Vagina (tissue), 2 donors: ENCODE measurements at regions not wholly inside any gene's neighbourhood (a gene's known extent, or its start where the extent isn't known, plus 50 kb on each side); places are given as distances from the start of the nearest gene placed in this dataset.

Experiments used
- CTCF ChIP-seq, 3 experiments: fragments of 450-650 bp in 2 of 3; fragments of 200-600 bp in 1 of 3; sonication (generic) in 1 of 3; IDR thresholded peaks; one replicate each; pipeline ENCODE4 v1.5.1; 2017 to 2019; ENCODE audit warnings: antibody characterized with exemption in 3 of 3, mild to moderate bottlenecking in 2 of 3, moderate library complexity in 2 of 3
- POLR2A ChIP-seq, 2 donors: fragments of 450-650 bp; IDR thresholded peaks; one replicate each; pipeline ENCODE4 v1.6.1; 2017; ENCODE audit warnings: antibody characterized with exemption in 2 of 2, mild to moderate bottlenecking in 2 of 2, moderate library complexity in 2 of 2
- POLR2AphosphoS5 ChIP-seq, 2 donors: sonication (generic); formaldehyde crosslinking; IDR thresholded peaks; one replicate each; pipeline ENCODE4 v1.9.0; 2017; ENCODE audit warnings: antibody characterized with exemption in 2 of 2, mild to moderate bottlenecking in 2 of 2, low read depth in 1 of 2; ENCODE audit not compliant: insufficient read depth in 1 of 2

DNA sequence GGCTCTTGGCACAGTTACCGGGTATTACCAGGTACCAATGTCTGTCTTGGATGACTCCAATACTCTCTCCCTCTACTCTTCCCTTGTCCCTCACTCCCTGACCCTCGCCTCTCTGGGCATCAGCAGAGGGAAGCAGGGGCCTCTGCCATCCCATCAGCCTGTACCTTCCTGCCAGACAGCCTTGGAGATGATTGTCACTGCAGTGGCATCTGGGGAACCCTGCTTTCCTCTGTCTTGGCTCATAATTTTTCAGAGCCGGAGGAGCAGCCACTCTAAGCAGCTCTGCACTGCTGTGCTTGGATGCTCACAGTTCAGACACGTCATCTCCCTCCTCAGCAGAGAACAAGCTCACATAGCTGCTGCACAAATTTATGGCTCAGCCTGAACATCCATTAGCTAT is 274.1 kb downstream of the SMARCA2 start:
- TF ChIP-seq POLR2A (IDR thresholded peaks at IDR 0.05) (no peak), CTCF (IDR thresholded peaks at IDR 0.05) (no peak), POLR2AphosphoS5 (IDR thresholded peaks at IDR 0.05; ENCODE audit: insufficient read depth in 1 of 2, low read depth in 1 of 2) (no peak)
